Gastrocnemius medialis (tissue), 4 donors: ENCODE measurements at regions not wholly inside any gene's neighbourhood (a gene's known extent, or its start where the extent isn't known, plus 50 kb on each side); places are given as distances from the start of the nearest gene placed in this dataset.

Experiments used
- POLR2A ChIP-seq, 2 donors: fragments of 450-650 bp; IDR thresholded peaks; one replicate each; pipeline ENCODE4 v1.6.1; 2017; ENCODE audit warnings: antibody characterized with exemption in 2 of 2, mild to moderate bottlenecking in 2 of 2, moderate library complexity in 2 of 2
- TF ChIP-seq, protein P1 (sequence below), 5 experiments: fragments of 450-650 bp in 3 of 5; fragments of 200-600 bp in 2 of 5; sonication (generic) in 2 of 5; IDR thresholded peaks in 4 of 5; conservative IDR thresholded peaks in 1 of 5; 1 replicate in 4 of 5; 2 replicates in 1 of 5; pipeline ENCODE4 v1.5.1; 2016 to 2019; ENCODE audit warnings: antibody characterized with exemption in 5 of 5, mild to moderate bottlenecking in 3 of 5, moderate library complexity in 3 of 5

- TF ChIP-seq, protein P1, sequence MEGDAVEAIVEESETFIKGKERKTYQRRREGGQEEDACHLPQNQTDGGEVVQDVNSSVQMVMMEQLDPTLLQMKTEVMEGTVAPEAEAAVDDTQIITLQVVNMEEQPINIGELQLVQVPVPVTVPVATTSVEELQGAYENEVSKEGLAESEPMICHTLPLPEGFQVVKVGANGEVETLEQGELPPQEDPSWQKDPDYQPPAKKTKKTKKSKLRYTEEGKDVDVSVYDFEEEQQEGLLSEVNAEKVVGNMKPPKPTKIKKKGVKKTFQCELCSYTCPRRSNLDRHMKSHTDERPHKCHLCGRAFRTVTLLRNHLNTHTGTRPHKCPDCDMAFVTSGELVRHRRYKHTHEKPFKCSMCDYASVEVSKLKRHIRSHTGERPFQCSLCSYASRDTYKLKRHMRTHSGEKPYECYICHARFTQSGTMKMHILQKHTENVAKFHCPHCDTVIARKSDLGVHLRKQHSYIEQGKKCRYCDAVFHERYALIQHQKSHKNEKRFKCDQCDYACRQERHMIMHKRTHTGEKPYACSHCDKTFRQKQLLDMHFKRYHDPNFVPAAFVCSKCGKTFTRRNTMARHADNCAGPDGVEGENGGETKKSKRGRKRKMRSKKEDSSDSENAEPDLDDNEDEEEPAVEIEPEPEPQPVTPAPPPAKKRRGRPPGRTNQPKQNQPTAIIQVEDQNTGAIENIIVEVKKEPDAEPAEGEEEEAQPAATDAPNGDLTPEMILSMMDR (IDR thresholded peaks at IDR 0.05 in 4 of 5, conservative IDR thresholded peaks at IDR 0.05 in 1 of 5): no peak
- no peak for TF ChIP-seq POLR2A (IDR thresholded peaks at IDR 0.05)
Measured at GRCh38 chr4:42342459-42342858, 54.8 kb upstream of the SHISA3 start.
